NCI-H2196 treated with DMSO at 0.1 percent for 48 hours (cell line): ENCODE measurements at regions not wholly inside any gene's neighbourhood (a gene's known extent, or its start where the extent isn't known, plus 50 kb on each side); places are given as distances from the start of the nearest gene placed in this dataset.

Experiments
- DNase-seq: peaks from one replicate; lab custom pipeline; 2025; ENCODE audit not compliant: unreplicated experiment; lab: John Stamatoyannopoulos, UW

DNA sequence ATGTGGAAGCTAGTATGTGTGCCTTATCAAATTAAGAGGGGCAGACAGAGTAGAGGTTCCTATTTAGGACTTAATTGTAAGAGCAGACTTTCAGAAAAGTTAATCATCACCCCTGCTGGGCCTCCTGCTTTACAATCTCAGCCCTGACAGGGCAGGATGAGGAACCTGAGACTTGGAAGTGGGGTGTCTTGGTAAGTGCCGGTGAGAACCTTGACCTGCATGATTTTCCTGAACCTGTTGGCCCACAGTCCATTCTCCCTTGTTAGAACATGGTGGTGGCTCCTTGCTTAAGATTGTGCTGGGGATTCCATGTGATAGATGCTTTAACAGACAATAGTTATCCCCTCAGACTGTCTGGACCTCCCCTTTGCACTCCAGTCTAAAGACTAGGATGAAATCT, 141.7 kb upstream of the TMEM72 start:
- no peak for DNase-seq

DNA sequence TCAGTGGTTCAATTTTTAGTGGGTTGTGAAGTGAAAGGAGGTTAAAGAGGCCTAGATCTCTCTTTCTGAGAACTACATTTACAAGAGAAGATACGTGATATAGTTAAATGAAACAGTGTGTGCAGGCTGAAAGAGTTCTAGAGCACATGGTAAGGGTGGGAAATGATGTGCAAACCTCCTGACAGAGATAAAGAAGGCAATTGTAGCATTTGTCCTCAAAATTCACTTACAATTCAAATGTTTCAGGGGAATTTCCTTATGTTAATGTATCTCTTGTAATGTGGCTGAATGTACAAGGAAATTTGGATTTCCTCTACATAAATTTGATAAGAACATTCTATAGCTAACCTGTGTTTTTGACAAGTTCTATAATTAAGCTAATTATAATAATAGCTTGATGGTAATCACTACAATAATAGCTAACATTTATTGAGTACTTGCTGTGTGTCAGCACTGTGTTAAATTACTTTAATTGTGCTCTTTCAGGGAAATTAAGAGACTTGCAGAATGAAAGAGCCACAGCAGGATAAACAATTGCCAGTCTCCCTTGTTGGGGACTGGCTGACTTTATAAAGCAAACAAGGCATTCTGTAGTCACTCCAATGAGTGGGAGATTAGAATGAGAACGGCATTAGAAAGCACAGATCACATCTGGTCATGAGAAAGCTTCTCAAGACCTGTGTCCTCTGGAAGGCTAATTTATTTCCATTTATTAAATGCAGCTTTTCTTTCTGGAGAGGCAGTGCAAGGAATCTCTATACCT, 139.7 kb upstream of the TMEM72 start:
- DNase-seq = no peak

DNA sequence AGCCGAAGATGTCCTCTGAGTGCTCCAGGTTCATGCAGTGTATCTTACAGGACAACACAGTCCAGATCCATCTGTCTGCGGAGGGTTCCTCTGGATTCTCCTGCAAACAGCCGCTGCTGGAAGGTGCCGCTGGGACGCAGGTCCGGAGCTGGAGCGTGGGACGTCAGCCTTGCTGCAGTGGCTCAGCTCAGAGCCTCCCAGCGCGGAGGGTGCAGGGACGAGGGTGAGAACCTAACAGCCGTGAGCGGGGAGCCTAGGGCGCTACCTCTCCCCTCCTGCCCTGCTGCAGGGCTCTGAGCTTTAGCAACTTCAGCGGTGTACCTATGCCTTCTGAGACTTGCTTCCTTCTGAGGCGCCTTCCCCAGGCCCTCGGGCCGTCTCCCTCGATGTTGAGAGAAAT, 137.6 kb upstream of the TMEM72 start:
- no peak for DNase-seq

DNA sequence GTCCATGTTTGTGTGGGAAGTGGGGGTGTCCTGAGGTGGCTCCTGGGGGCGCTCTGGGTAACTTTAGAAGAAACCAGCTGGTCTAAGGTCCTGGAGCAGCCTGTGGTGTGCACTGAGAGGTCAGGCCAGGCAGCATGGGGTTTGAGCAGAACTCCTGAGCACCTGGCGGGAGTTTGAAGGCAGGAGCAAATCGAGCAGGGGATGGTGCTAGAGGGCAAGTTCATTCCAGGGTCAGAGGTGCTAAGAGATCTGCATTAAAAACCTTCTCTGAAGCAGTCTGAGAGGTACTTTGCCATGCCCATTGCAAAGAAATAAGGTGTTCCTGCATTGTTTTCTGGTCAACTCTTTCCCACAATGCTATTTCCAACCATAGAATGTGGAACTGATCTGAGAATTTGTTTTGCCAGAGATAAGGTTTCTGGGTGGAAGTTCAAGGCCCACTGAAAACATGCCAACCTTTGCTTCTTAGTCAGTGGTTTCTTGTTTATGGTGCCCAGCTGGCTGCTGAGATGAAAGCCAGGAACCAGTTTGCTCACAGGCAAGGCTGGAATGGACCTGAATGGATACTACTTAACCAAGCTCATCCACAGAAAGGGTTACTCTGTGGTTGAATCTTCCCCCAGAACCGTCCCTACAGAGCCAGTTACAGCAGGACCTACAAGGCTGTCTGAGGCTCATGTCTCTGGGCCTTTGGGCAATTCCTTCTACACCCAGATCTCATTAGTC, 136.3 kb upstream of the TMEM72 start:
- DNase-seq = no peak

DNA sequence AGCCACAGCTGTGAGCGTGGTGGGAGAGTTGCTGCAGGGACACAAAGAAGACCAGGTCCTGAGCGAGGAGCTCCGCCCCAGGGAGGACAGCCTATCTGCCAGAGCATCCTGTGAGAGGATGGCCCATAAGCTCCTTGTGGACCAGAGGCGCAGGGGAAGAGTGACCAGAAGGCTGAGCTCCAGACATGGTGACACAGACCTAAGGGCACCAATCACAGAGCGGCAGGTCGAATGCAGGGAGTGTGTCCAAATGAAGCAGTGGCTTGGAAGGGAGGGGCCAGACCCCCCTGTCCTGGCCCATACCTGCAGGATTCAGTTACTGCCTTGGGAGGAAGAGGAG, 135.8 kb upstream of the TMEM72 start:
- DNase-seq = no peak

DNA sequence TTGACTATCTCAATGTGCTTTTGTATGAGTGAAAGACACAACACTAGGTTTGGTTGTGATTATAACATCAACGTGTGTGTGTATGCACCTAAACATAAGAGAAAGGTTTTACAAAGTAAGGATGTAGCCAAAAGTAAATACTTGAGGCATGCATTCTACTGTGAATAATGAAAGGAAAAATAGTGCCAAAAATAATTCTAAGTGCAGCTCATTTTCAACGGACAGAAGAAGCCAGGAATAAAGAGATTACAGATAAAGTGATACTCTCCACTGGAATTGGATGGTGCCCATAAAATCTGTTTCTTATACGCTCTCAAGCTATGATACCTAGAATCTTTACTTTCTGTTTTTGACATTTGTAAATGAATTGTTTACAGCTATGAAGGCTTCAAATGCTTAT, 135.0 kb upstream of the TMEM72 start:
- DNase-seq = no peak

DNA sequence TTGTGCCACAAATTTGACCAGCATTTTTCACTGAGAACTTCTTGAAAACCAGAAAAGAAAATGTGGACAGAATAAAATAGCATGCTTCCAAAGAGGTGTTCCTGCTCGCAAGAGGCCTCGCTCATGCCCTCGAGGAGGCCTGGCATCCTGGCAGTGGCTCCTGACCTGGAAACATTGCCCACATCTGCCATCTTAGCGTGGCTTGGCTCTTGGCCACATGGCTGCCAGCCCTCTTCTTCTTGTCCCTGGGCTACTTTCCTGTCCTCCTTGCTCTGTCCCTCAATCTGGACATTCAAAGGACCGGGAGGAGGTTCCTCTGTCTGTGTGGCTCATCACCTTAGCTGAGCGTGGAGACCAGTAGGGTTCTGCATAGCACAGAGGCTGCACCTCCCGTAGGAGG, 131.6 kb upstream of the TMEM72 start:
- no peak for DNase-seq

DNA sequence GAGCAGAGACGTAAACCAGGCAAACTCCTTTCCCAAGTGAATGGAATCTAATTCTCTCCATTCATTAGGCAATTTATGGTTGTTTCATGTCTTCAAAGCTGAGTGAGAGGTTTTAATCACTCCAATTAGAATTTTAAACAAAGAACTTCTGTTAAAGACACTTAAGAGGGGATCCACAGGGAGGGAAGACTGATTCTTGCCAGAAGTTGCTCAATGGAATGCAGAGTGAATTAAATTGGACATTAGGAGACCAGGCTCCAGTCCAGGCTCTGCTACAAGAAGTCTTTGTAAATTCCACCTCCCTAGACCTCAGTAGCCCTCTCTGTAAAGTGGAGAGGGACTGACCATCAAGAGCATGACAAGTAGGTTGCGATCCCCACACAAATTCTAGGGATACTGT, 130.7 kb upstream of the TMEM72 start:
- no peak for DNase-seq

DNA sequence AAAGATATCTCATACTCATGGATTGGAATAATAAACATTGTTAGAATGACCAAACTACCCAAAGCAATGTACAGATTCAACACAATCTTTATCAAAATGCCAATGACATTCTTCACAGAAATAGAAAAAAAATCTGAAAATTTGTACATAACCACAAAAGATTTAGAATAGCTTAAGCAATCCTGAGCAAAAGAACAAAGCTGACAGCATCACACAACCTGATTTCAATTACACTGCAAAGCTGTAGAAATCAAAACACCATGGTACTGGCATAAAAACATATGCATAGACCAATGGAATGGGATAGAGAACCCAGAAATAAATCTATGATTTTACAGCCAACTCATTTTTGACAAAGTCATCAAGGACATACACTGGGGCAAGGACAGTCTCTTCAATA, 130.0 kb upstream of the TMEM72 start:
- no peak for DNase-seq

DNA sequence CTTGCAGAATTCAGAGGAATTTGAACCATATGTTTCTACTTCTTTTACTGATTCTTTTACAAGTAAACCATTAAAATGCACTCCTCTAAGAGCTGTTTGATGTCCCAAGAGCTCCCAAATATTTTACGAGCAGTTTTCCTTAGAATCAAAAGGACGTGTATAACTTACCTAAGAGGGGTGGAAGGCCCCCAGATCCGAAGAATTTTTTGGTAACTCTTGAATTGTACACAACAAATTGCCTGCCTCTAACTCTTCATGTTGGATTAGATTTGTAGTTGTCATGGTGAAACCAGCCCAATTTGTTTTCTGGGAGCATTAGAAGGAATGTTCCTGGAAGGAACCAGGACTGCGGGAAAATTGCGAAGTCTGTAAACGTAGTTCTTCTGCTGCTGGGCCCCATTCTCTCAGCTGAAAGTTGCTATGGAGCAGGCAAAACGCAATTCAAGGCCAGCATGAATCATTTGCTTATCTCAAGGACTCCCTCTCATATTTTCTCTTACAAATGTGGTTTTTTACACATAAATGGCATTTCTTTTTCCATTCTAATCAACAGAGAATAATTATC, 124.8 kb upstream of the TMEM72 start:
- DNase-seq = no peak

DNA sequence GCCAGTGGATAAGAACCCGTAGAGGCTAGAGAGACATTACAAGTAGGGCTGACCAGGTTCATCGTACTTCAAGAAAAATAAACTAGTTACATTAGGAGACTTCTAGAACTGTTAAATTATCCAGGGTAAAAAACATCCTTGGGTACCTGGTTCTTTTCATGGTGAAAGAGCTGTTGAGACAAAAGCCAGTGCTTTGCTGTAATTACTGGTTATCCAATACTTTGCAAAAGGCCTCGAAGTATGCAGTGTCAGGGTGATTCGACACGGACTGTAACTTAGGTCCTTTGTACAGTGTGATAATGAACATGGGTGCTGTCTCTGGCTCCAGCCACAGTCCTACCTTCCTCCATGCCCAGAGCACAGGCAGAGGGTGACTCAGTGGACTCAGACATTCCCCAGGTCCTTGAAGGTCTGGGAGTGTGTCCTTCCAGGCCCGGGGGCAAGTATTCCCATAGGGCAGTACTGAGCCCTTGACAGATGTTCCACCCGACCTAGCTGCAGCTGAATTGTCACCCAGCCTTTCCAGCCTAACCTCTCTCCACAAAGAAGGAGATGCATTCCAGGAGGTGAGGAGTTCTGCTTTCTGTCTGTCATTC, 123.6 kb upstream of the TMEM72 start:
- no peak for DNase-seq

DNA sequence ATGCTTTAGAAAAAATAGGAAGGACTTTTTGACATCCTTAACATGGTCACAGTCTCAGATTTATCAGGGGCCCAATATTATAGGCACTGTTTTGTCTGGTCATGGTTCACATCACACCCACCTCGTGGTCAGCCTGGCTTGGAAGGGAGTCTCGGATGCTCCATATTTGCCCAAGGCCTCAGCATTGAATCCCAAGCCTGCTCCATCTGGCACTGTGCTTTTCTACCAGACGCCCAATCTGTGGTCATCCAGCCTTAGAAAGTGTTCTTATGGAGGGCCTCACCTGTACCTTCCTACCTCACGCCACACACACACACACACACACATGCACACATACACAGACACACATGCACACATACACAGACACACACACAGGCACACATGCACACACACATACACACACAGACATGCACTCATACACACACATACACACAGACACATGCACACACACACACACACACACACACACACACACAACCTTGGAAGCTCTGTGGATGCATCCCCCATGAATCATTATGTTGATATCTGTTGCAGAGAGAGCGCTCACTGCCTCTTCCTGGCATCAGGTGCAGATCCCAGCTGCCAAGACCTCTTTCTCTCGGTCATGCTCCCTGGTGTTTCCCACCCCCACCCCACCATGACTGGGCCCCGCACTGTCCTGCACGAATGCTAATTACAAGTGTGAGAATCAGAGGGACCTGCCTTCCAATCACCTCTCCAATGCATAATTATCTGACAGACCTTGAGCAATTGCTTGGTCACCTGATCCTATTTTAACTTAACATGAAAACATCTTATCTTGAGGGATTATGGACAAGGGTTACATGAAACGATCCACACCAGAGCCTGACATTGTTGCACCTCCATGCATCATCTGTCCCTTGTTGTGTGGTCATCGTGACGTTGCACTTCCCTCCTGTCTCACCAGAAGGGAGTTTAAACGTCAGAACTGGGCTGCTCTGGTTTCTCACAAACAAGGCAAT, 122.7 kb upstream of the TMEM72 start:
- DNase-seq = no peak

DNA sequence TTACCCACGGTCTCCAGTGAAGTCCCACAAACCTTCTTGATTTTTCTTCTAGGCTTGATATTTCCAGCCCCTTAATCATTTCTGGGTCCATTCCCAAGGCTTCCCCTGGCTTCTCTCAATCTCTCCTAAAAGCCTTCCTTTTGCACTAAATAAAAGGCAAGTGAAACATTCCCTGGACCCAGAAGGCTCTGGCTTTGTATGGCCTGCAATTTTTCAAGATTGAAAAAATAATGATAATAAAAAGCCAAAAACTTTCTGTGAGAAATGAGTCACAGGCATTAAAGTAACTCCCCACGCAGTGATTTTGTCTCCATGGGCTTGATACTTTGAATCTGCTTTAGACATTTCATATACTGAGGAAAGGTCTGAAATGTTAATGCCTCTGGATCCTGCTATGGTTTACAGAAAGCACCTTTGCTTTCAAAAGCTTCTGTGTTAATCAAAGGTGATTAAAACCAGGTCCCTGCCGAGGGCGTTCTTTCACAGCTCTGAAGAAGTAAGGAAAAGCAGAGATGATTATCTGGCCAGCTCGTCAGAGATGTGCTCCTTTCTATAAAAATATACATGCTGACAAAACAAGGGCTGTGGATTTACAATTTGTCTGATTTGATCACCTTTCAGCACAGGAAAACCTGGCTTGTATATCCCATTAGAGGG, 118.9 kb upstream of the TMEM72 start:
- no peak for DNase-seq

DNA sequence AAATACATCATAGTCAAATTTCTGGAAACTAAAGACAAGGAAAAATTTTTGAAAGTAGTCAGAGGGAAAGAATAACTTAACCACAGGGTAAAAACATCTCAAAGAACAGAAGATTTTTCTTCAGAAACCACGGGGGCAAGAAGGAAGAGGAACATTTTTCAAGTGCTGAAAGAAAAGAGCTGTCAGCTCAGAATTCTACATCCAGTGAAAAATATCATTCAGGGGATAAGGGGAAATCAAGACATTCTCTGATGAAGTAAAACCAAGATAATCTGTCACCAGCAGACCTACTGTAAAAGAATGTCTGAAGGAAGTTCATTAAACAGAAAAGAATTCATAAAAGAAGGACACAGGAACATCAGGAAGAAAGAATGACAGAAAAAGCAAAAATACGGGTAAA, 111.2 kb upstream of the TMEM72 start:
- DNase-seq = no peak

DNA sequence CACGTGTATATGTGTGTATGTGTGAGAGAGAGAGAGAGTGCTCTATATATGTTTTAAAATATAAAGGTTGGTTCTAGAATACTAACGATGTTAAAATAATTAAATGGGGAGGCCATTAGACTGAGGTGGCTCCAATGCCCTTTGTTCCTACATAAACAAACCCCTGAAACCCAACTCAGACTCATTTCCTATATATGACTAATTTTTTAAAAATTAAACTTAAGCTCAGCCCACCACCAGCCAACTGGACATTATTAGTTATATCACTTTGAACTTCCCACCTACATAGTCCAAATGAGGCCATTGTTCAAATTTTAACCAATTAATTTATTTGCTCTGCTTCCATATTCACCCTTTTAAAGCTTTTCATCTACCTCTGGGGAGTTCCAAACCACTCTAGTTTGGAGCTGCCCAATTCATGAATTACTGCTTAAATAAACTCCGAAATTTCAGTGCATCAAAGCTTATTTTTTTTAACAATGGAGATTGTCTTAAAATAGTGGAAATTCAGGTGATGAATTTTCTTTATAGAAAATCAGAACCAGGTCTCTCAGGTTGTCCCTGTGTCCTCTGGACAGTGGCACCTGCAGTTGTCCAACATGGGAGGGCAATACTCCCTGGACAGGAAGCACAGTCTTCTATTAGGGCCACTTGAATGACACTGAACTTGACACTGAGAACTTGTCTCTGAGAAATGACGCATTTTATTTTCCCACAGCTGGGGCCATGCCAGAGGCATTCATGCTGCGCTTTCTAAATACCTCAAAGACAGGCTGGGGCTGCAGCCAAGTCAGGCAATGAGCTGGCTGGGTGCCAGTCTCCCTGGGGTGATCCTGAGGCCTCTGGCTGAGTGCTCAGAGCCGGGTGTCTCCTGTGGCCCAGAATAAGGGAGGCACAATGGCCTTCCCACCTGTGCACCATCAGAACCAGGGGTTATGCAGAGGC, 109.5 kb upstream of the TMEM72 start:
- DNase-seq = peak; percentile 55

DNA sequence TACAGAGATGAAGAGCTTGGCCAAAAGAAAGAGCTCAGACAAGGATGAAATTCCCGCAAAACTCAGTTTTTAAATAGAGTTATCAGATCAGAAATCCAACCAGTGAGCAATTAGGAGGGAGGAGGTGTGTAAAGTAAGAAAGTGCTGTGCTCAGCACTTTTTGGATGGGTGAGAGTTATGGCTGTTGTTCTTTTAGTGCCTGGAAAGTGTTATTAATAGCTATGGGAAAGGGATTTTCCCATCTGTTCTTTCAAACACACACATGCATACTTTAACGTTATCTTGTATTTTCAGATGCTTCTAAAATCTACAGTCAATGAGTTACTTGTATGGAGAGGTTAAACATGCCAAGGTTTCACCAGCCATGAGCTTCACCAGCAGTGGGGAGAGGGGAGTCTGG, 107.3 kb upstream of the TMEM72 start:
- DNase-seq = no peak

DNA sequence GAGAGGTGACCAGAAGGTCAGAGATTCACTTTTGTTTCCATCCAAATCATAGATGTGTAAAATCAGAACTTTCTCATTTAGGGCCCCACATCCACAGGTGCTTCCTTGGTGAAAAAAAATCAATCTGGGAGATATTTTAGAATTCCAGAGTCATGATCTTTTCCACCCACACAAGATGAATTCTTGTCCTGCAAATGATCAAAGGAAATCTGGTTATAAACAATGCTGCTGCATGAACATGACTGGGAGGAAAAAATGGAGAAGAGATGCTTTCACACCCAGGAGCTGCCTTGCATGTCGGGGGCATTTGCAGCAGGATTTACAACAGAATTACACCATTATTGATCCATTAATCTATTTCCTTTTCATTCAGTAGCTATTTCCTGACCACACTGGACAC, 106.5 kb upstream of the TMEM72 start:
- DNase-seq = no peak

DNA sequence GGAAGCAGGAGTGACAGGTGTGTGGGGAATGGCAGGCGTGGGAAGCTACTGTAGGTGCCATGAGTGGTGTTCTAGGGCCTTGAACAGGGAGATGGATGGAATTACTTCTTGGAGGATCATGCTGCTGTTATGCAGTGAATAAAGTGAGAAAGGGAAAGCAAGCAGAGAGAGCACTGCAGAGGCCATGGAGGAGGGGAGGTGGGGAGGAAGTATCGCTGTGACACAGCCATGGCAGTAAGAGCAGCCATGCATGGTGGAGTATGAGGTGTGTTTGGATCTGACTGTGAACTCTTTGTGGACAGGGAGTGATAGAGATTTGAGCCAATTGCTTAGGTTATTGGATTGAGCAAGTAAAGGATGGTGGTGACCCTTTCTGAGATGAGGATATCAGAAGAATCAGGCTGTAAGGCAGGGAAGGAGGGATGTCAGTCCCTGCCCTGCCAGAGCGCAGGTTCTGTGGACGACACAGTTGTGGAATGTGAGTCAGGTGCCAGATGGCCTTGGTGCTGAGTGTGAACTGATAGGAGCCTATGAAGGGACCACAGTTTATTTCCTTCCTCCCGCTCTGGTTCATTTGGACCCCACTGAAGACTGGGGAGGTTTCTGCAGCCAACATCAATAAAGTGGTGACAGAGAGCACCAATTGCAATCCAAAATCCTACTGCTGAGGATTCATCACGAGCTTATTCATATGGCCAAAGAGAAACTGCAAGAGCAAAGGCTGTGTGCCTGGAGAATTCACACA, 105.5 kb upstream of the TMEM72 start:
- no peak for DNase-seq

DNA sequence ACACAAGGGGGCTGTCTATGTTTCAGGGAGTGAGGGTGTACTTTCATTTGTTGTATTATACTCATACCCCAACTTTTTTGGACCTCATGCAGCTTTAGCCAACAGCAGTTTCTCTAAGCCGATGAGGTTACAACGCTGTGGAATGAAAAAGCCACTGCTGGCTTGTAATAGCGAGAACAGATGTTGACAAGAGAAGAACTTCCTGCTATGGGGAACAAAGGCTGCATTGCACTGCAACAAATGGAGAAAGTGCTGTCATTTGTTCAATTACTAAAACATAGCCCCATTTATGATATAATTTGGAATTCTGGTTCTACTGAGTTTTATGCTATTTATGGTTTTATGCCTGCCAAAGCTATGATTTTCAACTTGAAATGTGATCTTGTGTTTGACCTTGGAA, 104.2 kb upstream of the TMEM72 start:
- no peak for DNase-seq
